ENCODE measurements at regions not wholly inside any gene's neighbourhood (a gene's known extent, or its start where the extent isn't known, plus 50 kb on each side); places are given as distances from the start of the nearest gene placed in this dataset.

DNA sequence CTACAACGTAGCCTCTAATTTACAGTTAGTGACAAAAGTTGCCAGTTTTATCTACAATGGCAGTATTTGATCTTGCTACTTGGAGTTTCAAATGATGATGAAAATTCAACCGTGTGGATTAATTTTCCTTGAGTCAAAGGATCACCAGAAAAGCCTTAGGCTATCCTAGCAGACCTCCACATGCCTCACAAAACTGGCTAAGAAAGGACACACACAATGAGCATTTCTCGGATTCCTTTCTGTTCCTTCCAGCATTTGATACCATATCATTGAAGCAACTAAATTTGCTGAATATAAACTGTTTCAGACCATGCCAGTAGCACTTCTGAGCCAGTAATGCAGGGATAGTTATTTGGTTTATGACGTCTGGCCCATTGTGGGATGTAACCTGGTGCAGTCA is 587.4 kb upstream of the MDFIC2 start:
- Histone ChIP-seq H3K9me3 (no peaks in the 10 kb centered on the region), H3K36me3 (no peaks in the 10 kb centered on the region), H3K27me3 (no peaks in the 10 kb centered on the region), H3K4me1 (no peaks in the 10 kb centered on the region), H3K27ac (no peak overlapping the region), H3K4me3 (no peak overlapping the region)
- no peak for DNase-seq
- no peak for TF ChIP-seq POLR2A (IDR thresholded peaks at IDR 0.05)
- TF ChIP-seq, protein P1, sequence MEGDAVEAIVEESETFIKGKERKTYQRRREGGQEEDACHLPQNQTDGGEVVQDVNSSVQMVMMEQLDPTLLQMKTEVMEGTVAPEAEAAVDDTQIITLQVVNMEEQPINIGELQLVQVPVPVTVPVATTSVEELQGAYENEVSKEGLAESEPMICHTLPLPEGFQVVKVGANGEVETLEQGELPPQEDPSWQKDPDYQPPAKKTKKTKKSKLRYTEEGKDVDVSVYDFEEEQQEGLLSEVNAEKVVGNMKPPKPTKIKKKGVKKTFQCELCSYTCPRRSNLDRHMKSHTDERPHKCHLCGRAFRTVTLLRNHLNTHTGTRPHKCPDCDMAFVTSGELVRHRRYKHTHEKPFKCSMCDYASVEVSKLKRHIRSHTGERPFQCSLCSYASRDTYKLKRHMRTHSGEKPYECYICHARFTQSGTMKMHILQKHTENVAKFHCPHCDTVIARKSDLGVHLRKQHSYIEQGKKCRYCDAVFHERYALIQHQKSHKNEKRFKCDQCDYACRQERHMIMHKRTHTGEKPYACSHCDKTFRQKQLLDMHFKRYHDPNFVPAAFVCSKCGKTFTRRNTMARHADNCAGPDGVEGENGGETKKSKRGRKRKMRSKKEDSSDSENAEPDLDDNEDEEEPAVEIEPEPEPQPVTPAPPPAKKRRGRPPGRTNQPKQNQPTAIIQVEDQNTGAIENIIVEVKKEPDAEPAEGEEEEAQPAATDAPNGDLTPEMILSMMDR (IDR thresholded peaks at IDR 0.05), result no peak

DNA sequence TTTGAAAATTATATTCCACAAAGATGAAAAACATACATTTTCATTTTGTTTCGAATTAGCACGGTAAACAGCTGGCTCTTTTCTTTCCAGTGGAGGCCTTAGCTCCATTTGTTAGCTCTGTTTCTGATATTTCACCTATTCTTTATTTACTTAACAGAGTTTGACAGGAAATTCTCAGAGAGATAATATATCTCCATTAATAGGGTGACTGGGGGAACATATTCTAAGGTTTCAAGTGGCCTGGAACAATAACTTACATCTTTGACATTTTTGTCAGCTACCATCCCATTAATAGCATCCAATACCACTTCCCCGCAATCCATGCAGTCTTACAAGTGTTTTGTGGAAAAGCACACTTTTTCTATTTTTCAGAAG is 577.6 kb upstream of the MDFIC2 start:
- Histone ChIP-seq H3K9me3 (no peaks in the 10 kb centered on the region), H3K4me1 (no peaks in the 10 kb centered on the region), H3K27ac (no peak overlapping the region), H3K4me3 (no peak overlapping the region), H3K27me3 (no peaks in the 10 kb centered on the region), H3K36me3 (no peaks in the 10 kb centered on the region)
- no peak for DNase-seq
- TF ChIP-seq, protein P1 (IDR thresholded peaks at IDR 0.05), result no peak
- TF ChIP-seq POLR2A (IDR thresholded peaks at IDR 0.05), result no peak

- Histone ChIP-seq H3K9me3 (no peaks in the 10 kb centered on the region), H3K36me3 (no peaks in the 10 kb centered on the region), H3K4me1 (no peaks in the 10 kb centered on the region), H3K4me3 (no peak overlapping the region), H3K27me3 (no peaks in the 10 kb centered on the region), H3K27ac (no peak overlapping the region)
- TF ChIP-seq POLR2A (IDR thresholded peaks at IDR 0.05), result no peak
- TF ChIP-seq, protein P1 (IDR thresholded peaks at IDR 0.05), result no peak
- DNase-seq, result no peak
Measured at GRCh38 chr3:70889162-70890019, 577.0 kb upstream of the MDFIC2 start.

DNA sequence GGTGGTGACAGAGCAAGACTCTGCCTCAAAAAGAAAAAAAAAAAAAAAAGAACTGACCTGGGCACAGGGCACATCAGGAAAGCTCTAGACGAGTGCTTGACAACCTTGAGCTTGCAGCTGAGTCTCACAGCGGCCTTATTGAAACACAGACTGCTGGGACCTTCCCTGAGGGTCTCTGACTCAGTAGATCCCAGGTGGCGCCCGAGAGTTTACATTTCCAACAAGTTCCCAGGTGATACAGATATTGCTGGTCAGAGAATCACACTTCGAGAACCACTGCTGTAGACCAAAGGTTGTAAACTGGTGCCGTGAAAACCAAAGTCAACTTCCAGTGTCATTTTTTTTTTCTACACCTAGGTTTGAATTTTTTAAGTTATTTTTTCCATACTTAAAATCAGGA is 573.2 kb upstream of the MDFIC2 start:
- Histone ChIP-seq H3K36me3 (no peaks in the 10 kb centered on the region), H3K9me3 (no peaks in the 10 kb centered on the region), H3K27me3 (no peaks in the 10 kb centered on the region), H3K4me3 (no peak overlapping the region), H3K27ac (no peak overlapping the region), H3K4me1 (no peaks in the 10 kb centered on the region)
- no peak for TF ChIP-seq POLR2A (IDR thresholded peaks at IDR 0.05)
- TF ChIP-seq, protein P1 (IDR thresholded peaks at IDR 0.05), result no peak
- no peak for DNase-seq

GRCh38 chr3:70882104-70882503 is 569.7 kb upstream of the MDFIC2 start:
- no peak overlapping the region for H3K27ac ChIP-seq
- H3K36me3 ChIP-seq, result no peaks in the 10 kb centered on the region
- DNase-seq, result no peak
- H3K9me3 ChIP-seq, result no peaks in the 10 kb centered on the region
- H3K27me3 ChIP-seq, result no peaks in the 10 kb centered on the region
- TF ChIP-seq, protein P1 (IDR thresholded peaks at IDR 0.05), result no peak
- TF ChIP-seq POLR2A (IDR thresholded peaks at IDR 0.05), result no peak
- H3K4me1 ChIP-seq, result no peaks in the 10 kb centered on the region
- no peak overlapping the region for H3K4me3 ChIP-seq

Measured in Peyer's patch (tissue), 4 donors.